SJSA1 (cell line): ENCODE measurements at regions not wholly inside any gene's neighbourhood (a gene's known extent, or its start where the extent isn't known, plus 50 kb on each side); places are given as distances from the start of the nearest gene placed in this dataset.

Experiments used
- DNase-seq, 2 experiments: peaks; one replicate each; pipeline ENCODE4 v3.0.0-alpha.2; 2015 to 2020; ENCODE audit warnings: low spot score in 2 of 2, low read depth in 1 of 2
- H3K27ac ChIP-seq: fragments of 250-450 bp; sonication (Bioruptor Pico); 2 replicates; pipeline ENCODE4 v1.5.1; 2020; ENCODE audit warnings: mild to moderate bottlenecking, moderate library complexity
- H3K27me3 ChIP-seq: fragments of 250-450 bp; sonication (Bioruptor Pico); replicated peaks from 2 replicates; pipeline ENCODE4 v1.5.1; 2020; ENCODE audit warnings: mild to moderate bottlenecking, moderate library complexity
- H3K36me3 ChIP-seq: fragments of 250-450 bp; sonication (Bioruptor Pico); 2 replicates; pipeline ENCODE4 v1.5.1; 2020; ENCODE audit warnings: mild to moderate bottlenecking
- H3K4me1 ChIP-seq: fragments of 250-450 bp; sonication (Bioruptor Pico); replicated peaks from 2 replicates; pipeline ENCODE4 v1.6.1; 2021; ENCODE audit warnings: mild to moderate bottlenecking
- H3K4me3 ChIP-seq: fragments of 250-450 bp; sonication (Bioruptor Pico); 2 replicates; pipeline ENCODE4 v1.5.1; 2020; ENCODE audit warnings: mild to moderate bottlenecking
- H3K9me3 ChIP-seq: fragments of 250-450 bp; sonication (Bioruptor Pico); replicated peaks from 2 replicates; pipeline ENCODE4 v1.5.1; 2020; ENCODE audit warnings: mild to moderate bottlenecking

- Histone ChIP-seq H3K36me3 (no peaks in the 10 kb centered on the region), H3K4me3 (no peak overlapping the region), H3K4me1 (peaks cover 68% of the 10 kb centered on the region), H3K9me3 (no peaks in the 10 kb centered on the region), H3K27me3 (no peaks in the 10 kb centered on the region), H3K27ac (no peak overlapping the region)
- DNase-seq: no peak
Observed at GRCh38 chr22:48434156-48434867, 1393.4 kb downstream of the BRD1 start.

- DNase-seq: no peak
- no peaks in the 10 kb centered on the region for H3K36me3 ChIP-seq
- peak overlapping the region; percentile 84; the same call in 1 of the 2 replicates for H3K27ac ChIP-seq
- peaks cover 68% of the 10 kb centered on the region for H3K4me1 ChIP-seq
- H3K4me3 ChIP-seq: no peak overlapping the region
- no peaks in the 10 kb centered on the region for H3K27me3 ChIP-seq
- no peaks in the 10 kb centered on the region for H3K9me3 ChIP-seq
Observed at GRCh38 chr22:48433647-48434046, 1394.0 kb downstream of the BRD1 start.

GRCh38 chr22:48432781-48433518, 1394.7 kb downstream of the BRD1 start:
- DNase-seq: peak; percentile 58 to 69
- Histone ChIP-seq H3K4me3 (no peak overlapping the region), H3K27me3 (no peaks in the 10 kb centered on the region), H3K9me3 (no peaks in the 10 kb centered on the region), H3K27ac (peak overlapping the region; percentile 84), H3K36me3 (no peaks in the 10 kb centered on the region), H3K4me1 (peaks cover 68% of the 10 kb centered on the region)

- Histone ChIP-seq H3K4me1 (peaks cover 69% of the 10 kb centered on the region), H3K27ac (peak overlapping the region; percentile 84), H3K9me3 (no peaks in the 10 kb centered on the region), H3K27me3 (no peaks in the 10 kb centered on the region), H3K4me3 (no peak overlapping the region), H3K36me3 (no peaks in the 10 kb centered on the region)
- no peak for DNase-seq
Observed at GRCh38 chr22:48431536-48432315, 1395.9 kb downstream of the BRD1 start.

GRCh38 chr22:48431014-48431413, 1396.7 kb downstream of the BRD1 start:
- Histone ChIP-seq H3K4me1 (peaks cover 76% of the 10 kb centered on the region), H3K4me3 (no peak overlapping the region), H3K27ac (peak overlapping the region; percentile 84; the same call in 1 of the 2 replicates), H3K9me3 (no peaks in the 10 kb centered on the region), H3K27me3 (no peaks in the 10 kb centered on the region), H3K36me3 (no peaks in the 10 kb centered on the region)
- DNase-seq: no peak

GRCh38 chr22:48429446-48430020, 1398.1 kb downstream of the BRD1 start:
- no peaks in the 10 kb centered on the region for H3K36me3 ChIP-seq
- no peaks in the 10 kb centered on the region for H3K27me3 ChIP-seq
- H3K9me3 ChIP-seq: no peaks in the 10 kb centered on the region
- H3K27ac ChIP-seq: peak overlapping the region; percentile 84
- no peak overlapping the region for H3K4me3 ChIP-seq
- H3K4me1 ChIP-seq: peaks cover 91% of the 10 kb centered on the region
- no peak for DNase-seq

GRCh38 chr22:48428631-48429371, 1398.9 kb downstream of the BRD1 start:
- H3K27me3 ChIP-seq: no peaks in the 10 kb centered on the region
- peaks cover 98% of the 10 kb centered on the region for H3K4me1 ChIP-seq
- peak overlapping the region; percentile 84 for H3K27ac ChIP-seq
- H3K9me3 ChIP-seq: no peaks in the 10 kb centered on the region
- DNase-seq: peak; percentile 86 to 94
- H3K36me3 ChIP-seq: no peaks in the 10 kb centered on the region
- H3K4me3 ChIP-seq: no peak overlapping the region

GRCh38 chr22:48427731-48428211, 1399.9 kb downstream of the BRD1 start:
- Histone ChIP-seq H3K27me3 (no peaks in the 10 kb centered on the region), H3K36me3 (no peaks in the 10 kb centered on the region), H3K4me3 (no peak overlapping the region), H3K4me1 (peaks cover 100% of the 10 kb centered on the region), H3K9me3 (no peaks in the 10 kb centered on the region), H3K27ac (peak overlapping the region; percentile 84)
- peak in 1 of 2 experiments; percentile 46 for DNase-seq

GRCh38 chr22:48426466-48427380, 1401.0 kb downstream of the BRD1 start:
- Histone ChIP-seq H3K4me1 (peaks cover 93% of the 10 kb centered on the region), H3K4me3 (no peak overlapping the region), H3K27me3 (no peaks in the 10 kb centered on the region), H3K27ac (peak overlapping the region; percentile 84), H3K9me3 (no peaks in the 10 kb centered on the region), H3K36me3 (no peaks in the 10 kb centered on the region)
- DNase-seq: peak; percentile 49 to 67

- Histone ChIP-seq H3K27ac (peak overlapping the region; percentile 54; the same call in 1 of the 2 replicates), H3K9me3 (no peaks in the 10 kb centered on the region), H3K4me3 (no peak overlapping the region), H3K27me3 (no peaks in the 10 kb centered on the region), H3K36me3 (no peaks in the 10 kb centered on the region), H3K4me1 (peaks cover 82% of the 10 kb centered on the region)
- DNase-seq: peak in 1 of 2 experiments; percentile 33
Observed at GRCh38 chr22:48425641-48426040, 1402.0 kb downstream of the BRD1 start.

GRCh38 chr22:48425091-48425506, 1402.6 kb downstream of the BRD1 start:
- peak in 1 of 2 experiments; percentile 40 for DNase-seq
- Histone ChIP-seq H3K27ac (peak overlapping the region; percentile 54), H3K4me3 (no peak overlapping the region), H3K9me3 (no peaks in the 10 kb centered on the region), H3K36me3 (no peaks in the 10 kb centered on the region), H3K27me3 (no peaks in the 10 kb centered on the region), H3K4me1 (peaks cover 77% of the 10 kb centered on the region)

GRCh38 chr22:48424661-48425060, 1403.0 kb downstream of the BRD1 start:
- DNase-seq: peak in 1 of 2 experiments; percentile 41
- peak overlapping the region; percentile 54 for H3K27ac ChIP-seq
- no peaks in the 10 kb centered on the region for H3K9me3 ChIP-seq
- no peak overlapping the region for H3K4me3 ChIP-seq
- H3K4me1 ChIP-seq: peaks cover 72% of the 10 kb centered on the region
- H3K27me3 ChIP-seq: no peaks in the 10 kb centered on the region
- H3K36me3 ChIP-seq: no peaks in the 10 kb centered on the region
